ENCODE measurements at regions not wholly inside any gene's neighbourhood (a gene's known extent, or its start where the extent isn't known, plus 50 kb on each side); places are given as distances from the start of the nearest gene placed in this dataset.

- DNase-seq: no peak
Observed at GRCh38 chr14:51479584-51480325, 172.0 kb upstream of the FRMD6 start.

GRCh38 chr14:51481643-51482042 is 170.1 kb upstream of the FRMD6 start:
- DNase-seq: no peak

- no peak for DNase-seq
Observed at GRCh38 chr14:51482102-51482501, 169.6 kb upstream of the FRMD6 start.

- DNase-seq: no peak
Observed at GRCh38 chr14:51484485-51484884, 167.2 kb upstream of the FRMD6 start.

- no peak for DNase-seq
Observed at GRCh38 chr14:51485733-51486132, 166.0 kb upstream of the FRMD6 start.

- DNase-seq: no peak
Observed at GRCh38 chr14:51487848-51488247, 163.9 kb upstream of the FRMD6 start.

- no peak for DNase-seq
Observed at GRCh38 chr14:51488569-51489220, 163.0 kb upstream of the FRMD6 start.

- no peak for DNase-seq
Observed at GRCh38 chr14:51490205-51490604, 161.5 kb upstream of the FRMD6 start.

- no peak for DNase-seq
Observed at GRCh38 chr14:51491036-51491545, 160.6 kb upstream of the FRMD6 start.

GRCh38 chr14:51491776-51492175 is 159.9 kb upstream of the FRMD6 start:
- no peak for DNase-seq

- no peak for DNase-seq
Observed at GRCh38 chr14:51495319-51495718, 156.4 kb upstream of the FRMD6 start.

GRCh38 chr14:51498411-51499227 is 153.1 kb upstream of the FRMD6 start:
- DNase-seq: no peak

- DNase-seq: no peak
Observed at GRCh38 chr14:51500776-51501175, 150.9 kb upstream of the FRMD6 start.

GRCh38 chr14:51501746-51502145 is 150.0 kb upstream of the FRMD6 start:
- no peak for DNase-seq

- DNase-seq: no peak
Observed at GRCh38 chr14:51504669-51505068, 147.0 kb upstream of the FRMD6 start.

- DNase-seq: no peak
Observed at GRCh38 chr14:51507511-51507905, 144.2 kb upstream of the FRMD6 start.

- DNase-seq: no peak
Observed at GRCh38 chr14:51507906-51508511, 143.7 kb upstream of the FRMD6 start.

- DNase-seq: no peak
Observed at GRCh38 chr14:51511265-51511664, 140.4 kb upstream of the FRMD6 start.

GRCh38 chr14:51512316-51512715 is 139.4 kb upstream of the FRMD6 start:
- DNase-seq: no peak

GRCh38 chr14:51513281-51513680 is 138.4 kb upstream of the FRMD6 start:
- no peak for DNase-seq

- no peak for DNase-seq
Observed at GRCh38 chr14:51513933-51514332, 137.8 kb upstream of the FRMD6 start.

GRCh38 chr14:51515611-51516010 is 136.1 kb upstream of the FRMD6 start:
- DNase-seq: no peak

- no peak for DNase-seq
Observed at GRCh38 chr14:51516706-51517395, 134.9 kb upstream of the FRMD6 start.
